ENCODE measurements at regions not wholly inside any gene's neighbourhood (a gene's known extent, or its start where the extent isn't known, plus 50 kb on each side); places are given as distances from the start of the nearest gene placed in this dataset.

- no peak for ATAC-seq
- Mint-ChIP-seq H3K9me3 (peaks cover 30% of the 10 kb centered on the region), H3K27ac (no peak overlapping the region), H3K4me1 (no peaks in the 10 kb centered on the region), H3K27me3 (ENCODE audit: low read depth) (no peaks in the 10 kb centered on the region), H3K36me3 (peaks cover 16% of the 10 kb centered on the region), H3K4me3 (no peak overlapping the region)
- ChIA-PET POLR2A (no interaction called here), CTCF (no interaction called here)
- no peak for TF ChIP-seq GTF2I (CRISPR knock-in tag; conservative IDR thresholded peaks at IDR 0.05)
- no peak for TF ChIP-seq ZNF396 (CRISPR knock-in tag; IDR thresholded peaks at IDR 0.05; ENCODE audit: borderline replicate concordance)
- no peak for TF ChIP-seq ZBTB21 (CRISPR knock-in tag; IDR thresholded peaks at IDR 0.05; ENCODE audit: borderline replicate concordance)
- TF ChIP-seq PREB (CRISPR knock-in tag; IDR thresholded peaks at IDR 0.05; ENCODE audit: borderline replicate concordance) = no peak
- no peak for TF ChIP-seq HMGA2 (CRISPR knock-in tag; IDR thresholded peaks at IDR 0.05)
- TF ChIP-seq ERG (CRISPR knock-in tag; IDR thresholded peaks at IDR 0.05) = no peak
- TF ChIP-seq NR1H2 (CRISPR knock-in tag; IDR thresholded peaks at IDR 0.05) = no peak
- no peak for TF ChIP-seq CBFB (CRISPR knock-in tag; IDR thresholded peaks at IDR 0.05; ENCODE audit: low read depth)
- TF ChIP-seq EMX1 (CRISPR knock-in tag; IDR thresholded peaks at IDR 0.05) = no peak
- TF ChIP-seq IRF1 (CRISPR knock-in tag; IDR thresholded peaks at IDR 0.05) = no peak
- TF ChIP-seq ZMAT4 (CRISPR knock-in tag; IDR thresholded peaks at IDR 0.05) = no peak
- no peak for TF ChIP-seq ZNF512 (CRISPR knock-in tag; IDR thresholded peaks at IDR 0.05; ENCODE audit: borderline replicate concordance)
- TF ChIP-seq KAT7 (CRISPR knock-in tag; IDR thresholded peaks at IDR 0.05; ENCODE audit: borderline replicate concordance) = no peak
- no peak for TF ChIP-seq JUN (CRISPR knock-in tag; IDR thresholded peaks at IDR 0.05)
- no peak for TF ChIP-seq ZNF232 (CRISPR knock-in tag; IDR thresholded peaks at IDR 0.05)
- TF ChIP-seq, protein P1, sequence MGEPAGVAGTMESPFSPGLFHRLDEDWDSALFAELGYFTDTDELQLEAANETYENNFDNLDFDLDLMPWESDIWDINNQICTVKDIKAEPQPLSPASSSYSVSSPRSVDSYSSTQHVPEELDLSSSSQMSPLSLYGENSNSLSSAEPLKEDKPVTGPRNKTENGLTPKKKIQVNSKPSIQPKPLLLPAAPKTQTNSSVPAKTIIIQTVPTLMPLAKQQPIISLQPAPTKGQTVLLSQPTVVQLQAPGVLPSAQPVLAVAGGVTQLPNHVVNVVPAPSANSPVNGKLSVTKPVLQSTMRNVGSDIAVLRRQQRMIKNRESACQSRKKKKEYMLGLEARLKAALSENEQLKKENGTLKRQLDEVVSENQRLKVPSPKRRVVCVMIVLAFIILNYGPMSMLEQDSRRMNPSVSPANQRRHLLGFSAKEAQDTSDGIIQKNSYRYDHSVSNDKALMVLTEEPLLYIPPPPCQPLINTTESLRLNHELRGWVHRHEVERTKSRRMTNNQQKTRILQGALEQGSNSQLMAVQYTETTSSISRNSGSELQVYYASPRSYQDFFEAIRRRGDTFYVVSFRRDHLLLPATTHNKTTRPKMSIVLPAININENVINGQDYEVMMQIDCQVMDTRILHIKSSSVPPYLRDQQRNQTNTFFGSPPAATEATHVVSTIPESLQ (CRISPR knock-in tag; IDR thresholded peaks at IDR 0.05) = no peak
- no peak for TF ChIP-seq FOXJ3 (CRISPR knock-in tag; IDR thresholded peaks at IDR 0.05; ENCODE audit: borderline replicate concordance)
- no peak for TF ChIP-seq GRHL2 (CRISPR knock-in tag; IDR thresholded peaks at IDR 0.05; ENCODE audit: insufficient replicate concordance, severe bottlenecking)
- no peak for DNase-seq (ENCODE audit: low spot score)
Observed at GRCh38 chrY:19869715-19870114, 125.2 kb upstream of the KDM5D start.

DNA sequence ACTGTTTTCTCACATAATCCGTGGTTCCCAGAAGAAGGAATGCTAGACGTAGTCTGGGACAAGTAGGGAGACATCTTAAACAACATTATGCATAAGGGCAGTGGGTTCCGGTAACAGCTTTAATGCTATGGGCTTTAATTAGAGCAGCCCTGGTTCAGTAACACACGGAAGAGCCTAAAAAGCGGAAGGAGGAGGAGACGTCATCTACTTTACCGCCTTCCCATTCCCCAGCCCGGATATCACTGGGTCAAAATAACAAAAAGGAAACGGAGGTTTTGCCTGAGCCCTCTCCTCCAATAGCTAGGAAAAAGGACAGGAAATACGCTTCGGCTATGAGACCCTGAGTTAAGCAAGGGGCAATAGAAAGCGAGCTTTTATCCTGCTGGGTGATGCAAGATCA, 124.8 kb upstream of the KDM5D start:
- TF ChIP-seq NR3C1 (CRISPR knock-in tag; conservative IDR thresholded peaks at IDR 0.05; ENCODE audit: low read depth) = no peak
- no peak for TF ChIP-seq ZNF396 (CRISPR knock-in tag; IDR thresholded peaks at IDR 0.05; ENCODE audit: borderline replicate concordance)
- TF ChIP-seq NFATC4 (CRISPR knock-in tag; IDR thresholded peaks at IDR 0.05) = no peak
- no peak for TF ChIP-seq JUN (CRISPR knock-in tag; IDR thresholded peaks at IDR 0.05)
- H3K9me3 Mint-ChIP-seq = peaks cover 30% of the 10 kb centered on the region
- no peak for ATAC-seq
- no peak overlapping the region for H3K4me3 Mint-ChIP-seq
- CTCF ChIA-PET = no interaction called here
- H3K27me3 Mint-ChIP-seq (ENCODE audit: low read depth) = no peaks in the 10 kb centered on the region
- H3K36me3 Mint-ChIP-seq = peaks cover 16% of the 10 kb centered on the region
- no peak overlapping the region for H3K27ac Mint-ChIP-seq
- DNase-seq (ENCODE audit: low spot score) = no peak
- no peaks in the 10 kb centered on the region for H3K4me1 Mint-ChIP-seq
- POLR2A ChIA-PET = no interaction called here

All from WTC11 (cell line).